HG02885 (cell line): ENCODE measurements at regions not wholly inside any gene's neighbourhood (a gene's known extent, or its start where the extent isn't known, plus 50 kb on each side); places are given as distances from the start of the nearest gene placed in this dataset.

Source experiments
- ATAC-seq: cut with Tn5 transposase; IDR thresholded peaks from one replicate; pipeline ENCODE4 v1.9.1; 2021; ENCODE audit warnings: mild to moderate bottlenecking; ENCODE audit not compliant: unreplicated experiment, poor library complexity

DNA sequence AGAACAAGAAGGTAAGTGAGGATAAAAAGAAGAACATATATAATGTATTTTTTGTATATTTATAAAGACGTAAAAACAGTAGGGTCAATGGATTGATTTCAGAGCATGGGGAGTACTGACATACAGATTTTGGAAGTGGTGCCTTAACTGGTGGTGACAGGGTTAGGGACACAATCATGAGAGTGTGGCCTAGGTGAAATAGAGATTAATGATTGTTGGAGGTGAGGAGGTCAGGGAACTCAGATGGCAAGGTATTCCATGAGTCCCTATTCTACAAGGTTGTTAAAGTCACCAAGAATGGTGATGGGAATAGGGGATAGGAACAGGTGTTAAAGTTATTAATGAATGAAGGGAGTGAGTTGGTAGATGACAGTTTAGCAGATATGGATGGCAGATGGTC lies 210.8 kb downstream of the SEMA6A start:
- ATAC-seq, result no peak

DNA sequence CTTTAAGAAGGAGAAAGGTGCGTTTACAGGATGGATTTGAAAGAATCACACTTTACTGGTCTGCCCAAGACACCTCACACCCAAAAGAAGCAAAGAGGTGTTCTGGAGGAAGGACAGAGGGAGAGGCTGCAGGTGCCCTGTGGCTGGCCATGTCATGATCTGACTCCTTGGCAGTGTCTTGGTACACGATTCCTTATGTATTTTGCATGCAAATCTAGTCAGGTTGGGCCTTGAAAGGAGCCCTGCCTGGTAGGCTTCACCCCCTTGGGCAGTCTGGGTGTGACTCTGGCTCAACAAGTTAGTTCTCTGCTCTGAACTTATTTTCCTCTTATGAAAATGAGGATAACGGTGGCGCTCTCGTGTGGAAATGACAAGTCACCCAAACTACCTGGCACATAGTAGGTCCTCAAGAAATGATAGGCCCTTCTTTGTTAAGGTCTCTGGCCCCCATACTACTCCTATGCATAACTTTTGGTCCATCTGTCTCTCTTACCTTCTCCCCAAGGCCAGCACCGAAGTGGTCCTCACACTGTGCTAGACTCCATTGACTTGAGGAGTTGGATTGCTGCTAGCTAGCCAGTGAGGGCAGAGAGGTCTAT lies 212.5 kb downstream of the SEMA6A start:
- no peak for ATAC-seq

DNA sequence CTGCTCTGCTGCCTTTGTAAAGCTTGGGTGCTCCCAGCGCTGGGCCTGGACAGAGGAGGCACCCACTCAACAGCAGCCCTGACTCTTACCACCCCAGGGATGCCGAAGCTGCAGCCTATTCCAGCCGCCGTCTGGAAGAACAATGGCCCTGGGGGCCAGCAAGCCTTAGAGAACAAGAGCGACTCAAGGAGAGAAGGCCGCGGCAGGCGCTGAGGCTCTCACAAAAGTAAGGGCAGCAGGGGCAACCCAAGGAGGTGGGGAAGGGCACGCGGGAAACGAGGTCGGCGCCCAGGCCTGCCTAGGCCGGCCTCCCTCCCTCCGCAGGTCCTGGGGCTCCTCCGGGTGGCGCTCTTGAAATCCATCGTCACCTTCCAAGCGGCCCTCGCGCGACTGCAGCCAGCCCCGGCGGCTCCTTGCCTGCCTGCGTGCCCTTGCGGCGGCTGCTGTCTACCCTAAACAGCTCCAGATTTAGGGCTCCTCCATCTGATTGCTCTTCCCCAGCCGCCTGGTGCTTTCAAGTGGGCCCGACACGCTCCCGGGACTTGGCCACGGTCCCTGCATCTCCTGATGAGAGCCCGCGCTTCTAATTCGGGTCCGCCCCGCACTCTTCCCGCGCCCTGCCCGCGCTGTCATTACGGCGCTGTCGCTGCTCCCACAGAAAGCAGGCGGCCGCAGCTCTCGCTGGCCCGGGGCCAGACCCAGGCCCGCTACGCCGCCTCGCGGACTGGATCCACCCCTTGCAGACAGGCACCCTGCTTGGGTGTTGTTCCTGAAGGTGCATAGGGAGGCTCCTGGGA lies 213.3 kb downstream of the SEMA6A start:
- no peak for ATAC-seq

DNA sequence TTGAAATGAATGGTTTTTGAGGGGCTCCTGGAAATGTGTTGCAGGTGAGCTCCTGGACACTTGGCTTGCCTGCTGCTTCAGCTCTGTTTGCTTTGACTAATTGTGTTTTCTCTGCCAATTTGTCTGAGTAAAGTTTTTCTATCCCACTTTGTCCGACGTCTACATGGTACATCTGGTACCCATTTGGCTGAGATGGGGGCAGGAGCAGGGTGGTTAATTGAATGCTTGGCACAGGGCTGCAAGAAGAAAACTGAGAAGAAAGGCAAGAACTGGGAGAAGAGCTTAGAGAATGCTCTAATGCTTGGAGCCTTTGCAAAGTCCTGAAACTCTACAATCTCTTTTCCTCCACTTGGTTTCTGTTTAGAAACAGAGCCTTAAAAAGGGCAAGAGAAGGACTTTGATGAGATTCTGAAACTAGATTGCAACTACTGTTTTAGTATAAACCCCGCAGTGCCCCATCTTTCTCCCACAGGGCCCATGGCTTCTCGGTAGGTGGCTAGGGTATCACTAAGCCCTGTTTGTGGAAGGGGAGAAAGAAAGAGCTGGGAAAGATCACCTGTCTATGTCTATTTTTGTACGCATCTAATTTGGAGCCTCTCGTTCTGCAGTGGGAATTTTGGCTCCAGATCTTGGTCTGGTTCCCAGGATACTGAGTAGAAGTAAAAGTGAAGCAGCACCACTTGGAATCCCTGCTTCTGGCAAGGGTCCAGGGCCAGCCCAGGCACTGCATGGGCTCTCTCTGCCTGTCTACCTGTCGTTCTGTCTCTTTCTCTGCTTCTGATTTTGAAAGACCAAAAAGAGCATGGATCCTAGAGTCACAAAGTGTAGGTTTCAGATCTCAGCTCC lies 214.4 kb downstream of the SEMA6A start:
- no peak for ATAC-seq

DNA sequence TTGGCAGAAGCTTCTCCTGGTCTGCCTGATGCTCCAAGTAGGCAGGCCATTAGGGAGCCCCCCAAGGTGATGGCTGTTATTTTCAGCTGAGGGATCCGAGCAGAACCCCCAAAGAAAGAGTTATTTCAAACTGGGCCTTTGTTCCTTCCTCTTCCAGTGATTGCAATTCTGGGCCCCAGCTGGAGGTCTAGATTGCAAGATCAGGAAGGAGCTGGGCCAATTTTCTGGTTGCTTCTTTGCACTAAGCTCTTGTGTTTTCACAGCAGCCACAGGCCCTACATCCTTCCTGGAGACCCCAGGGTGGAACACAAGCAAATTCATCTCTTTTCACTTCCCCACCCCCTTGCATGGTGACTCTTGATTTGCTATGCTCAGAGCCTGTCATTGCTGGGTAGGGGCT lies 215.0 kb downstream of the SEMA6A start:
- no peak for ATAC-seq

DNA sequence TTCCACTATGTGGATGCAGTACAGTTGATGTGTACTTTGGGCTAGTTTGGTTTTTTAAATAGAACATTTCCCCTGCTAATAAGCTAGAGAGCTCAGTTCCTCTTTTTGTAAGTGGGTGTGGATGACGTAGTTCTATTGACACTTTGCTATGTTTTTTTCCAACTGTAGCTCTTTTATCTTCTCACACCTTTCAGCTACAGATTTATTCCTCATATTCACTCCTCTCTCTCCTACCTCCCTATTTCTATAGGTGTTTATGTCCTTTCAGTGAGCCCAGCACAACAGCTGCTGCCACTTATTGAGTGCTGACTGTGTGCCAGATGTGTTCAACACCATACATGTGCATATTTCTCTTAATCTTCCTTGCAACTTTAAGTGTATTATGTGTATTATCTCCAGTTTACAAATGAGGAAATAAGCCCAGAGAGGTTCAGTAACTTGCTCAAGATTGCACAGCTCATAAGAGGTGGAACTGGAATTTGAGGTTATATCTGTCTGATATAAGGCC lies 215.7 kb downstream of the SEMA6A start:
- ATAC-seq, result peak; percentile 99

DNA sequence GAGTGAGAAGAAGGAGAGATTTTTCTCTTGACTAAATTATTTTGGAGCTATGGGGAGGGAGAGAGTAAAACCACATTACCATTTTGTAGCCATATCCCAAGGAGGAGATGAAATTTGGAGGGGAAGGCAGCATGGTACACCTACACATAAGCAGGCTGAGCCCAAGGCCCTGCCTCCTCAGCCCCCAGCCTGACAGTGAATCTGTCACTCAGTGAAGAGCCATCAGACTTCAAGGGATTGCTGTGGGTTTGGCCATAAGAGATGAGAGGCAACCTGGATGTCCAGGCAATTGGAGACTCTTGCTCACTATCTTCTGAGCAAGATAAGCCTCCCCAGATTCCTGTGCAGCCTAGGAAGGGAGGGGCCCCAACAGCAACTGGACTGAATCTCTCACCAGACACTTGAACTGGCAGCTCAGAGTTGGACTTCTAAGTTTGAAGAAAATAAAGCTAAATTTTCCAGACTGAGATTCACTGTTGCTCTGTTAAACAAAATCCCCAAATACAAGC lies 216.6 kb downstream of the SEMA6A start:
- no peak for ATAC-seq

DNA sequence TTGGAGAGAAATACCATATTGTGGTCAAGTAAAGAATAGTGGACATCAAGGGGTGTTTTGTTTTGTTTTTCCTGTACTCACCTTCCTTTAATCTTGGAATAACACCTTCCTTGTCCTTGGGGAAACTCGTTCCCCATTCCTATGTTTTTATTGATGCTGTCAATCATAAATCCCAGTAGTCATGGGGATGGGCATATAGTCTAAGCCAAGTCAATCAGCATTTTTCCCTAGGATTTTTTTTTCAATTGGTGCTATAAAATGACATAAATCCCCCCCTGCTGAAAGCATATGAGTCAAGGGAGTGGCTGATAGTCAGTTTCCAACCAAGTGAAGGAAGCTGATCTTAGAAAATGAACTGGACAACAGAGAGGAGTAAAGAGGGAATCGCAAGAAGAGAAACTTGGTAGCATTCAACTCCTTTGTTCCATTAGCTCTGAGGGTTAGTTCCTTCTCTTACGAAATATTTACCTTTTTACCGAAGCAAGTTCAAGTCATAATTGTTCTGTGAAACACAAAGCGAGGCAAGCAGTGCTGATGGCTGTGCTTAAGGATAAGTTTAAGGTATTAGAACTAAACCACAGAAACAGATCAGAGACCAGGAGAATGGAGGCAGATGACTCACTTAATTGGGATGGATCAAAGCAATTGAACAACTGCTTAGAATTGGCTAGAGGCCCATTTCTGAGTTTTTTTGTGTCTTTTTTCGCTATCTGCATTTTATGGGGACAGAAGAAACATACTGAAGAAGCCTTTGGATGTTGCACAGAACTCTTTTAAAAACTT lies 218.6 kb downstream of the SEMA6A start:
- no peak for ATAC-seq

DNA sequence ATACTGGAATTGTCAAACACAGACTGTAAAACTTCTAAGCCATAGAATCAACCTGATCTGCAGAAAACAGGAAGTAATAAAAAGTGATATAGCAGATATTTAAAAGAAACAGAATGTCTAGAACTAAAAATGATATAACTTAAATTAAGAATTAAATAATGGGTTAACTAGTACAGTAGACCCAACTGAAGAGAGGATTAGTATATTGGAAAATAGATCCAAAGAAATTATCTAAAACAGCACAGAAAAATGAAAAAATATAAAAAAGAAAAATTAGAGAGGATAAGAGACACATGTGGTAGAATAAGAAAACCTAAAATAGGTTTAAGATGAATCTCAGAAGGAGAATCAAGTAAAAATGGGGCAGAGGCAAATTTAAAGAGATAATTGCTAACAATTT lies 219.9 kb downstream of the SEMA6A start:
- ATAC-seq, result no peak

DNA sequence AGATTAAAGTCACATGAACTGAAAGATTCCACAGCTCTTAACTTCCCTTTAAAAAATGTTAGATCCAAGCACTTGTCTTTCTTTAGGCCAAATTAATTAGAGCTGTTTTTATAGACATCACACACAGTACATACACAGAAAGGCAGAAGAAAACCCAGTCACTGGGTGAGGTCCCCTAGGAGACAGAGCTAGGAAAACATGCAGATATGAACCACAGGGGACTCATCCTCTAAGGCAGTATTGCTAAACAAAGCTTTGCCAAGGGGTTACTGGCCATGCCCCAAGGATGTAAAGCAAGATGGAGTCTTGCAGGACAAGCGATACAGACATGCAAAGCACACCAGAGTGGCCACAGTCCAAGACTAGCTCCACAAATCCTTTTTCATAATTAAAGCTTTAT lies 227.0 kb downstream of the SEMA6A start:
- no peak for ATAC-seq

DNA sequence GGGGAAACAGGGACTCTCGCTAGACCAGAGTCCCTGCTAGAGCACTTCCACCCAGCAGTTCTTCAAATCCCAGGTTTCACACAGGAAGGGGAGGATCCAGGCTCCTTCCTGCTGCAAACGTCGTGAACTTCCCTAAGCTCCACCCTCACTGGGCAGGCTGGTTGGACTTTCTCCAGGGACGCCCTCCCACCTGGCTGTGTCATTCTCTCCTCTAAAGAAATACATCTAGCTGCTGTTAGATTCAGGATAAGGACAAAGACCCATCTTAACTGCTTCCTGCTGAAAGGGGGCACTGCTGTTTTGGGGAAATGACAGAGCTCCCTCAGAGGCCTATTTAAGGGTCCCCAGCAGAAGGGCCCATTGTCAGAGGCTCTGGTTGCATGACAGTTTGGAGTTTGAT lies 230.7 kb downstream of the SEMA6A start:
- no peak for ATAC-seq
